ENCODE measurements at regions not wholly inside any gene's neighbourhood (a gene's known extent, or its start where the extent isn't known, plus 50 kb on each side); places are given as distances from the start of the nearest gene placed in this dataset.

GRCh38 chr5:125120012-125120411 is 373.6 kb upstream of the ZNF608 start:
- Histone ChIP-seq H3K36me3 (ENCODE audit: control insufficient read depth in 2 of 2, insufficient read depth in 2 of 2, low read length in 1 of 2) (no peaks in the 10 kb centered on the region), H3K4me2 (ENCODE audit: control insufficient read depth, insufficient read depth) (no peak overlapping the region), H3K79me2 (ENCODE audit: control insufficient read depth, insufficient read depth, low read length) (no peaks in the 10 kb centered on the region), H3K27me3 (replicated peaks in 1 of 2; ENCODE audit: control insufficient read depth in 2 of 2, insufficient read depth in 2 of 2, low read length in 1 of 2) (no peaks in the 10 kb centered on the region), H2AFZ (ENCODE audit: control insufficient read depth, low read depth, low read length) (no peak overlapping the region), H3K27ac (ENCODE audit: control insufficient read depth, insufficient read depth) (no peak overlapping the region), H3K4me1 (ENCODE audit: control insufficient read depth, insufficient read depth, low read length) (no peaks in the 10 kb centered on the region), H4K20me1 (ENCODE audit: control insufficient read depth, insufficient read depth) (no peaks in the 10 kb centered on the region), H3K9ac (ENCODE audit: control insufficient read depth, insufficient read depth, low read length) (no peak overlapping the region), H3K4me3 (no peak overlapping the region), H3K9me3 (replicated peaks; ENCODE audit: control insufficient read depth, insufficient read depth, low read length) (no peaks in the 10 kb centered on the region)
- CTCF ChIA-PET: no interaction called here
- BruUV-seq (replicated peaks): no TSS peak
- DNase-seq (ENCODE audit: low read depth, low spot score) (no peak), ATAC-seq (no peak), FAIRE-seq (no peak)
- TF ChIP-seq IKZF2 (IDR thresholded peaks at IDR 0.05) (no peak), BCLAF1 (IDR thresholded peaks at IDR 0.05) (no peak), BMI1 (IDR thresholded peaks at IDR 0.05; ENCODE audit: borderline replicate concordance) (no peak), ZBTB11 (CRISPR knock-in tag; IDR thresholded peaks at IDR 0.05) (no peak)
- TF ChIP-seq, protein P1, sequence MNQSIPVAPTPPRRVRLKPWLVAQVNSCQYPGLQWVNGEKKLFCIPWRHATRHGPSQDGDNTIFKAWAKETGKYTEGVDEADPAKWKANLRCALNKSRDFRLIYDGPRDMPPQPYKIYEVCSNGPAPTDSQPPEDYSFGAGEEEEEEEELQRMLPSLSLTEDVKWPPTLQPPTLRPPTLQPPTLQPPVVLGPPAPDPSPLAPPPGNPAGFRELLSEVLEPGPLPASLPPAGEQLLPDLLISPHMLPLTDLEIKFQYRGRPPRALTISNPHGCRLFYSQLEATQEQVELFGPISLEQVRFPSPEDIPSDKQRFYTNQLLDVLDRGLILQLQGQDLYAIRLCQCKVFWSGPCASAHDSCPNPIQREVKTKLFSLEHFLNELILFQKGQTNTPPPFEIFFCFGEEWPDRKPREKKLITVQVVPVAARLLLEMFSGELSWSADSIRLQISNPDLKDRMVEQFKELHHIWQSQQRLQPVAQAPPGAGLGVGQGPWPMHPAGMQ (IDR thresholded peaks at IDR 0.05; ENCODE audit: borderline replicate concordance): no peak
- intact Hi-C loops (cut with micrococcal nuclease; ENCODE audit: unreplicated experiment) (no loop called here), in situ Hi-C loops (cut with MboI) (no loop called here)
- POLR2A ChIA-PET: no interaction called here
- 75% methylated on average over 6 of the region's 6 CpGs for WGBS (ENCODE audit: insufficient coverage, insufficient replicate concordance, low lambda C conversion rate, missing lambda C conversion rate)
- RAD21 ChIA-PET (ENCODE audit: unreplicated experiment): no interaction called here
- SMC1A ChIA-PET (ENCODE audit: uncharacterized antibody, unreplicated experiment): interaction anchor here (1.0 kb wide), 1 partner anchor 88 kb away, joined by 4 read pairs; no protein-coding TSS in a partner anchor

Data from GM12878 (cell line).